GM06990 (cell line): ENCODE measurements at regions not wholly inside any gene's neighbourhood (a gene's known extent, or its start where the extent isn't known, plus 50 kb on each side); places are given as distances from the start of the nearest gene placed in this dataset.

ENCODE experiments used
- DNase-seq: peaks from one replicate; pipeline ENCODE4 v3.0.0-alpha.2; 2011; ENCODE audit not compliant: insufficient read length; ENCODE audit errors: extremely low read depth
- H3K27me3 ChIP-seq: replicated peaks from 2 replicates; pipeline ENCODE4 v1.6.0; 2011; ENCODE audit warnings: low read length; ENCODE audit not compliant: control insufficient read depth, insufficient read depth
- H3K36me3 ChIP-seq: 2 replicates; pipeline ENCODE4 v1.5.1; 2011; ENCODE audit warnings: low read length; ENCODE audit not compliant: control insufficient read depth, insufficient read depth
- H3K4me3 ChIP-seq: replicated peaks from 2 replicates; pipeline ENCODE4 v1.5.1; 2011; ENCODE audit warnings: low read depth, mild to moderate bottlenecking, control low read depth, low read length
- TF ChIP-seq, protein P1 (sequence below): IDR thresholded peaks from 2 replicates; pipeline ENCODE4 v1.5.1; 2011; ENCODE audit warnings: low read length, control low read depth, mild to moderate bottlenecking, inconsistent platforms; ENCODE audit not compliant: insufficient read depth, poor library complexity, severe bottlenecking

DNA sequence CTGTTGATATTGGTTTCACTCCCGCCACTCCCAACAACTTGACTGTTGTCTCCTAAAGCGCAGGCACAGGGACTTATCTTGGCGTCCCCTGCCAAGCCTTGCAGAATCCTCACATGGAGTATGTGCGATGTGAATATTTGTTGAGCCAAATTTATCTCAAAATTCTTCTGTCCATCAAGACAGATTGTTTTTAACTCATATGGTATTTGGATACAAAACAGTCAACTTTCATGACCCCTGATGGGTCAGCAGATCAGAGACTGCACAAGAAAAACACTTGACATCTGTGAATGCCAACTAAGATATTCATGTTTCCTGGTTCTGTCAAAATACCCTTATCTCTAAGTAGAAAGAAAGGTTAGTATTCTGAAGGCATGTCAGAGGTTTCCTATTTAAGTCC is 221.7 kb upstream of the BLID start:
- H3K4me3 ChIP-seq = no peak overlapping the region
- TF ChIP-seq, protein P1, sequence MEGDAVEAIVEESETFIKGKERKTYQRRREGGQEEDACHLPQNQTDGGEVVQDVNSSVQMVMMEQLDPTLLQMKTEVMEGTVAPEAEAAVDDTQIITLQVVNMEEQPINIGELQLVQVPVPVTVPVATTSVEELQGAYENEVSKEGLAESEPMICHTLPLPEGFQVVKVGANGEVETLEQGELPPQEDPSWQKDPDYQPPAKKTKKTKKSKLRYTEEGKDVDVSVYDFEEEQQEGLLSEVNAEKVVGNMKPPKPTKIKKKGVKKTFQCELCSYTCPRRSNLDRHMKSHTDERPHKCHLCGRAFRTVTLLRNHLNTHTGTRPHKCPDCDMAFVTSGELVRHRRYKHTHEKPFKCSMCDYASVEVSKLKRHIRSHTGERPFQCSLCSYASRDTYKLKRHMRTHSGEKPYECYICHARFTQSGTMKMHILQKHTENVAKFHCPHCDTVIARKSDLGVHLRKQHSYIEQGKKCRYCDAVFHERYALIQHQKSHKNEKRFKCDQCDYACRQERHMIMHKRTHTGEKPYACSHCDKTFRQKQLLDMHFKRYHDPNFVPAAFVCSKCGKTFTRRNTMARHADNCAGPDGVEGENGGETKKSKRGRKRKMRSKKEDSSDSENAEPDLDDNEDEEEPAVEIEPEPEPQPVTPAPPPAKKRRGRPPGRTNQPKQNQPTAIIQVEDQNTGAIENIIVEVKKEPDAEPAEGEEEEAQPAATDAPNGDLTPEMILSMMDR = no peak
- H3K27me3 ChIP-seq = no peaks in the 10 kb centered on the region; the same call in 1 of the 2 replicates
- DNase-seq = no peak
- no peaks in the 10 kb centered on the region for H3K36me3 ChIP-seq

DNA sequence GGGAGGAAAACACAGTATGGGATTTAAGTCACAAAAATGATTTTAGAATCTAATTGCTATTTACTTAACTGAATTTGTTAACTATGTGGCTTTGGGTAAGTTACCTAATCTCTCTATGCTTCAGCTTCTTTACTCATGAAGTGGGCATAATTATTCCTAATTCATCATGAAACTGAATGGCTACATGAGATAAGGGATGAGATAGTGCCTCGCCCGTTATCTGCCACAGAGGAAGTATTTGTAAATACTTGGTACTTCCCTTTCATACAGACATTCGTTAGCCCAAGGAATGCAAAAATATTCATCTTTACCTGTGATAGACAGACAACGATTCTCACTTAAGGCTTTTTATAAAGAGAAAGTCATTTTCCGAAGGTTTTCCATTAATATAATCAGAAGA is 221.2 kb upstream of the BLID start:
- DNase-seq = no peak
- no peak overlapping the region for H3K4me3 ChIP-seq
- H3K36me3 ChIP-seq = no peaks in the 10 kb centered on the region
- H3K27me3 ChIP-seq = no peaks in the 10 kb centered on the region; the same call in 1 of the 2 replicates
- TF ChIP-seq, protein P1 = no peak

DNA sequence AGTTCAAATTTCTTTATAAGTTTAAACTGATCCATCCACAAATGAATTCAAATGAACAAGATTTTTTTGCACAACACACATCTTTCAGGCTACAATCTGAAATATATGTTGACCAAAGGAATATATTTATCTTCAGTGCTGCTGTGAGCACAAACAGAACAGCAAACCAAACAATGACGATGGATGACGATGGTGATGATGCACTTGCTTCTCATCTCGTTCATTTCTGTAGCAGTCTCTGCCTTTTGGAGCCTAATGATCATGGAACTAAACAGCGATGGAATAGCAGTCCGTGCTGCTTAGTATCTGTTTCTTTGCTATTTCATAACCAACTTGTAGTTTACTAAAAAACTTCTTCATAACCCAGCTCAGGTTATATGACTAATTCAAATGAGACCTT is 220.7 kb upstream of the BLID start:
- TF ChIP-seq, protein P1 = no peak
- DNase-seq = no peak
- Histone ChIP-seq H3K27me3 (no peaks in the 10 kb centered on the region; the same call in 1 of the 2 replicates), H3K4me3 (no peak overlapping the region), H3K36me3 (no peaks in the 10 kb centered on the region)

DNA sequence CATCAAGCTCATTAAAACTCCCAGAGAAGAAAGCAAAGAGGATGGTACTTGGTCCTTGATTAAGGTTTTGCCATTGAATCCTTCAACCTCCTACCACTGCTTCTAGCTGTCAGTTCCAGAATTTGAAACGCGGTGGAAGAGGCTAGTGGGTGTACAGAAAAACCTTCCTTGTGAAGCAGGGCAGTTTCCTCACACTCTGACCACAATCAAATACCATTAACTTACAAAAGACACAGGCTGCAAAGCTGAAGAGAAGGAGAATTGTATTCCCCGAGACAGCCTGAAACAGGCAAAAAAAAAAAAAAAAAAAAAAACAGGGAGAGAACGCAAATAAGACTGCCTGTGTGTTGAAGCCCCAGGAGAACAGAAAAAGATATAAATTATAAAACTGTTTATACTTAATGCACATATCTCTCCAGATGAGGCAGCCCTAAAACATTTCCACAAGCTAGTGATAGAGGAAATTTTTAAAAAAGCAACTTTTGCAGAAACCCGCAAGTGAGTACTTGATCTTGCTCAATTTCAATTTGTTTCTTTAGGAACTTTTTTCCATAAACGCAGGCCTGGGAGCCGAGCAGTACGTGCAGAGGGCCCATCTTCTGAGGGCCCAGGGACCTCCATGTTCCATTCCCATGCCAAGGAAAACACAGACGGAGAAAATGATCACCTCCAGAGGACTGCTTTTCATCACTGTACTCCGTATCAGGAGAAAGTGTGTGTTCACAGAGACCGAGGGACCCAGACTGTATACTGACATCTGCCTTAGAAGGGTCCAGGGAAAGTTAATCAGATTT is 218.7 kb upstream of the BLID start:
- TF ChIP-seq, protein P1 = no peak
- H3K36me3 ChIP-seq = no peaks in the 10 kb centered on the region
- no peaks in the 10 kb centered on the region; the same call in 1 of the 2 replicates for H3K27me3 ChIP-seq
- H3K4me3 ChIP-seq = no peak overlapping the region
- no peak for DNase-seq

DNA sequence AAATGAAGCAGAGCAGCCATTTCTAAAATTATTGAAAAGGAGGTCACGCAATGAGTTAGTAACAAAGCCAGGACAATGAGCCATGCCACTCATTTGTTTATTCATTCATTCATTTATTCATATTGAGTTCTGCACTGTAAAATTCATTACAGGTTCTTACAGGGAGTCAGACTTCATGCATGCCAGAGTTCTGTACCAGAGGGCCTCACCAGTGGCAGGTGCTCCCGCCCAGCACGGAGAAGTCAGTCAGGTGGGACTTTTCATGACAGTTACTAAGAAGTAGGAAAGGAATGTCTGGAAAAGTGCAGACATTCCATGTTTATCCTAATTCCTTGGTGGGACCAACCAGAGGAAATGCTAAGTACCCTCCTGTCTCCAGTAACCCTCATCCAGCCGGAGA is 217.5 kb upstream of the BLID start:
- no peaks in the 10 kb centered on the region; the same call in 1 of the 2 replicates for H3K27me3 ChIP-seq

More for the DNA sequence above, 217.5 kb upstream of the BLID start:
- TF ChIP-seq, protein P1 = no peak
- DNase-seq = no peak
- Histone ChIP-seq H3K4me3 (no peak overlapping the region), H3K36me3 (no peaks in the 10 kb centered on the region)
